GM20000 (cell line): ENCODE measurements at regions not wholly inside any gene's neighbourhood (a gene's known extent, or its start where the extent isn't known, plus 50 kb on each side); places are given as distances from the start of the nearest gene placed in this dataset.

Source experiments
- DNase-seq: peaks from one replicate; pipeline ENCODE4 v3.0.0; 2012; ENCODE audit warnings: low spot score
- TF ChIP-seq, protein P1 (sequence below): IDR thresholded peaks from 2 replicates; pipeline ENCODE4 v1.5.1; 2012; ENCODE audit warnings: mild to moderate bottlenecking, control low read depth; ENCODE audit errors: extremely low read depth, missing control alignments

- TF ChIP-seq, protein P1, sequence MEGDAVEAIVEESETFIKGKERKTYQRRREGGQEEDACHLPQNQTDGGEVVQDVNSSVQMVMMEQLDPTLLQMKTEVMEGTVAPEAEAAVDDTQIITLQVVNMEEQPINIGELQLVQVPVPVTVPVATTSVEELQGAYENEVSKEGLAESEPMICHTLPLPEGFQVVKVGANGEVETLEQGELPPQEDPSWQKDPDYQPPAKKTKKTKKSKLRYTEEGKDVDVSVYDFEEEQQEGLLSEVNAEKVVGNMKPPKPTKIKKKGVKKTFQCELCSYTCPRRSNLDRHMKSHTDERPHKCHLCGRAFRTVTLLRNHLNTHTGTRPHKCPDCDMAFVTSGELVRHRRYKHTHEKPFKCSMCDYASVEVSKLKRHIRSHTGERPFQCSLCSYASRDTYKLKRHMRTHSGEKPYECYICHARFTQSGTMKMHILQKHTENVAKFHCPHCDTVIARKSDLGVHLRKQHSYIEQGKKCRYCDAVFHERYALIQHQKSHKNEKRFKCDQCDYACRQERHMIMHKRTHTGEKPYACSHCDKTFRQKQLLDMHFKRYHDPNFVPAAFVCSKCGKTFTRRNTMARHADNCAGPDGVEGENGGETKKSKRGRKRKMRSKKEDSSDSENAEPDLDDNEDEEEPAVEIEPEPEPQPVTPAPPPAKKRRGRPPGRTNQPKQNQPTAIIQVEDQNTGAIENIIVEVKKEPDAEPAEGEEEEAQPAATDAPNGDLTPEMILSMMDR = no peak
- DNase-seq = no peak
Measured at GRCh38 chr14:96961895-96962294, 164.7 kb downstream of the VRK1 start.

DNA sequence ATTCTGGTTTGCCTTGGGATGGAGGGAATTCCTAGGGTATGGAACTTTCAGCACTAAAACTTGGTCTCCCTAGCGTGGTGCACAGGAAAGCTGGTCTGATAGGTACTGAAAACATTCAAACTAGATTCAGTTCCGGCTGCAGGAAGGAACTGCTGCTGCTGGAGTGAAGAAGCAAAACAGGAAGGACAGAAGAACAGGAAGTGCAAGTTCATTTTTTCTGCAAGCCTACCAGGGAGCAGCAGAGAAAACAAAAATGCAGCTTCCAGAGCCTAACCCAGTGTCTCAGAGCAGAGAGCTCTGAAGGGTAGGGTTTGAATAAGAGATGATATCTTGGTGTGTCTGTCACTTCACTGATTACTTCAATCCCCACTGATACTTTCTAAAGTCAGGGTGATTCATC, 165.2 kb downstream of the VRK1 start:
- no peak for DNase-seq
- TF ChIP-seq, protein P1 = no peak

DNA sequence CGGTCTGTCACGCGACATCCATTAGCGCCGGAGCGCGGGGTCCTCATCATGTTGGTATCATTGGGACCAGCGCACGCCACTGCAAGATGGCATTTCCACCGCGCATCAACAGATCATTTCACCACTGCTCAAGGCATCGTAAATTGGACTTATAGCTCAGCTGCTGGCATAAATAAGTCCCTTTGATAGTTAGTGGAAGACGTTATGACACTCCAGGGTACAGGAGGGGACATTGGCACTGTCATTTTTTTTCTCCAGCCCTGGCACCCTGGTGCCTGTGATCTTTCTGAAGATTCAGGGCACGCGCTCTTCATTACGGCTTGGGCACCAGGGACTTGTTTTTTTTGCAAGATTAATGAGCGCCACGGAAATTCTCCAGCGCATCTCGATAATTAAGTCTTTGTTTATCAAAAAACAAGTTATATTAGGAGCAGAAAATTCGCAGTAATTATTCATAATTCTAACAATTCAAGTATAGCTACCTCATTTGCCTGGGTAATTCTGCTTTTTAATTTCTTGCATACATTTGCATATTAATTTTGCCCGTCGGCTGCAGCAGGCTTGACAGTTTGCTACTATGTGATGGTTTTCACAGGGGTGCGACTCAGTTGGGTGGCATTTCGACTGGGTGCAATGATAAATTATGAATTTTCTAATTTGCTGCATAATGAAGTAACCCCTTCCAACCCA, 167.7 kb downstream of the VRK1 start:
- no peak for DNase-seq

GRCh38 chr14:96965885-96966595, 168.9 kb downstream of the VRK1 start:
- no peak for DNase-seq
- TF ChIP-seq, protein P1 = no peak

More for the DNA sequence above, 167.7 kb downstream of the VRK1 start:
- TF ChIP-seq, protein P1 = no peak

GRCh38 chr14:96975116-96975515, 177.9 kb downstream of the VRK1 start:
- no peak for DNase-seq
- TF ChIP-seq, protein P1 = no peak

DNA sequence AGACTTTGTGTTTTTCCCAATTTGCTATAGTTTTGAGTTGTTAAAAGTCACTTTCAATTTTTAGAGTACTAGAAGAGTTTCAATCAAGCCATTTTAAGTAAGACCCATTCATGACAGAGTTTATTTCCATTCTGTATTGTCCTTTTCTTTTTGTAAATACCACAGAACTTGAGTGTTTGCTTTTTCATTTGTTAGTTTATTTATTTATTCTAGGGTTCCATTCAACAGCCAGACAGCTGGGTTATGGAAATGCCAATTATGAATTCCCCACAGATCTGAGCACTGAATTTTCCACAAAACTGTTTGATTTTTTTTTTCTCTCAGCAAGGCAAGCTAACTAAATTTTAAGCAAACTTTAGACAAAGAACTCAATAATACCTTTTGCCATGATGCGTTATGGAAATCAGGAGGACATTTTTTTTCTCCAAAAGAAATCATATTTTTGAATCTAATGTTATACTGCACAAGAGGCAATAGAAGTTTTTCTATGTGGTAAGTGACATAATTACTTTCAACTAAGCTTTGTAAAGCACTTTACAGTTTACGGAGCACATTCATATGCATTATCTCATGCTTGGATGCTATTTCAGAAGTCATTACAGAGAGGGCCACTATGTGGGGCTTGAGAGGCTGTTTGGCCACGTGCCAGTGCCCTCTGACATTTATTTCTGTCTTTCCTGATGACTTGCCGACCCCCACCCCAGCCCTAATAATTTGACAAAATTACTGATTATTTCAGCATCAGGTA, 181.5 kb downstream of the VRK1 start:
- no peak for DNase-seq

More for the DNA sequence above, 181.5 kb downstream of the VRK1 start:
- TF ChIP-seq, protein P1 = no peak
